CD4-positive, alpha-beta T cell (primary cell): ENCODE measurements at regions not wholly inside any gene's neighbourhood (a gene's known extent, or its start where the extent isn't known, plus 50 kb on each side); places are given as distances from the start of the nearest gene placed in this dataset.

Experiments used
- ATAC-seq: fragments of 200-7000 bp; cut with Tn5 transposase; one replicate; pipeline ENCODE4 v1.10.0; 2022; ENCODE audit warnings: mild to moderate bottlenecking; ENCODE audit not compliant: poor library complexity
- CTCF ChIA-PET: fragments of 350-600 bp; sonication (Branson Sonifier 250); formaldehyde crosslinking; loops from one replicate; lab custom pipeline; 2021; ENCODE audit warnings: antibody characterized with exemption, inconsistent platforms; lab: Charles Lee
- POLR2A ChIA-PET: fragments of 350-600 bp; sonication (Branson Sonifier 250); formaldehyde crosslinking; loops from one replicate; lab custom pipeline; 2021; ENCODE audit warnings: antibody characterized with exemption, inconsistent platforms; lab: Charles Lee
- DNase-seq, 14 experiments: peaks; one replicate each; pipeline ENCODE4 v3.0.0-alpha.2; 2013 to 2020; ENCODE audit warnings: mixed read lengths in 2 of 14
- H3K27ac ChIP-seq, 2 donors: one replicate each; pipeline versions ENCODE4 v1.5.1 to v1.7.0; 2013; ENCODE audit warnings: low read length in 2 of 2, low read depth in 1 of 2, mild to moderate bottlenecking in 1 of 2
- H3K27me3 ChIP-seq, 2 experiments: 1 replicate in 1 of 2; 2 replicates in 1 of 2; pipeline versions ENCODE4 v1.6.1 to v1.7.0; 2013; ENCODE audit warnings: low read length in 2 of 2, control low read depth in 1 of 2, mild to moderate bottlenecking in 1 of 2, moderate library complexity in 1 of 2; ENCODE audit not compliant: insufficient read depth in 2 of 2, control insufficient read depth in 1 of 2
- H3K36me3 ChIP-seq: one replicate; pipeline ENCODE4 v1.6.1; 2013; ENCODE audit warnings: low read length, control low read depth; ENCODE audit not compliant: insufficient read depth
- H3K4me1 ChIP-seq: one replicate; pipeline ENCODE4 v1.6.1; 2013; ENCODE audit warnings: low read length, control low read depth; ENCODE audit not compliant: insufficient read depth
- H3K4me3 ChIP-seq: one replicate; pipeline ENCODE4 v1.5.1; 2013; ENCODE audit warnings: mild to moderate bottlenecking, low read length, moderate library complexity
- H3K9me3 ChIP-seq, 2 experiments: 1 replicate in 1 of 2; 2 replicates in 1 of 2; pipeline versions ENCODE4 v1.6.1 to v1.7.0; 2013; ENCODE audit warnings: low read length in 2 of 2, mild to moderate bottlenecking in 2 of 2, control low read depth in 1 of 2, moderate library complexity in 1 of 2; ENCODE audit not compliant: control insufficient read depth in 1 of 2, insufficient read depth in 1 of 2
- H3K27ac Mint-ChIP-seq: one replicate; pipeline ENCODE4 v1.8.0; 2020; ENCODE audit warnings: mixed read lengths
- H3K27me3 Mint-ChIP-seq: one replicate; pipeline ENCODE4 v1.8.0; 2021; ENCODE audit warnings: mixed read lengths
- H3K36me3 Mint-ChIP-seq: one replicate; pipeline ENCODE4 v1.8.0; 2021; ENCODE audit warnings: low read depth, mixed read lengths
- H3K4me1 Mint-ChIP-seq: one replicate; pipeline ENCODE4 v1.8.0; 2021; ENCODE audit warnings: low read depth, mixed read lengths
- H3K4me3 Mint-ChIP-seq: one replicate; pipeline ENCODE4 v1.8.0; 2020; ENCODE audit warnings: mild to moderate bottlenecking, mixed read lengths
- H3K9me3 Mint-ChIP-seq: one replicate; pipeline ENCODE4 v1.8.0; 2020; ENCODE audit warnings: mixed read lengths
- CTCF ChIP-seq: fragments of 200-600 bp; IDR thresholded peaks from one replicate; pipeline ENCODE4 v1.8.0; 2022; ENCODE audit warnings: antibody characterized with exemption, mild to moderate bottlenecking
- intact Hi-C, 2 experiments: fragments of 100-400 bp; cut with DNase I in 1 of 2; cut with micrococcal nuclease in 1 of 2; formaldehyde crosslinking; loops; one replicate each; pipeline versions ENCODE4 v1.15.1 to v1.9.0; 2023 to 2025; cut with DNase I, micrococcal nuclease

GRCh38 chr4:45079616-45080015 is 353.3 kb upstream of the GNPDA2 start:
- no peaks in the 10 kb centered on the region for H3K4me1 ChIP-seq
- H3K36me3 ChIP-seq = no peaks in the 10 kb centered on the region
- peaks cover 0 to 6% of the 10 kb centered on the region in 2 experiments for H3K9me3 ChIP-seq
- H3K9me3 Mint-ChIP-seq = peaks cover 32% of the 10 kb centered on the region
- intact Hi-C loops = no loop called here
- H3K4me3 Mint-ChIP-seq = no peak overlapping the region
- no peaks in the 10 kb centered on the region for H3K27me3 Mint-ChIP-seq
- ChIA-PET POLR2A (no interaction called here), CTCF (no interaction called here)
- no peaks in the 10 kb centered on the region for H3K4me1 Mint-ChIP-seq
- no peak overlapping the region for H3K27ac ChIP-seq
- no peaks in the 10 kb centered on the region for H3K27me3 ChIP-seq
- no peak overlapping the region for H3K4me3 ChIP-seq
- no peaks in the 10 kb centered on the region for H3K36me3 Mint-ChIP-seq
- no peak for ATAC-seq
- no peak for DNase-seq
- H3K27ac Mint-ChIP-seq = no peak overlapping the region
- no peak for TF ChIP-seq CTCF

GRCh38 chr4:45078201-45078600 is 351.8 kb upstream of the GNPDA2 start:
- Histone ChIP-seq H3K27ac (no peak overlapping the region), H3K9me3 (peaks cover 0 to 6% of the 10 kb centered on the region in 2 experiments), H3K27me3 (no peaks in the 10 kb centered on the region), H3K4me1 (no peaks in the 10 kb centered on the region), H3K36me3 (no peaks in the 10 kb centered on the region), H3K4me3 (no peak overlapping the region)
- Mint-ChIP-seq H3K27me3 (no peaks in the 10 kb centered on the region), H3K4me1 (no peaks in the 10 kb centered on the region), H3K9me3 (peaks cover 26% of the 10 kb centered on the region), H3K4me3 (no peak overlapping the region), H3K27ac (no peak overlapping the region), H3K36me3 (no peaks in the 10 kb centered on the region)
- CTCF ChIA-PET = no interaction called here
- POLR2A ChIA-PET = no interaction called here
- DNase-seq (no peak), ATAC-seq (no peak)
- TF ChIP-seq CTCF = no peak
- intact Hi-C loops = no loop called here

DNA sequence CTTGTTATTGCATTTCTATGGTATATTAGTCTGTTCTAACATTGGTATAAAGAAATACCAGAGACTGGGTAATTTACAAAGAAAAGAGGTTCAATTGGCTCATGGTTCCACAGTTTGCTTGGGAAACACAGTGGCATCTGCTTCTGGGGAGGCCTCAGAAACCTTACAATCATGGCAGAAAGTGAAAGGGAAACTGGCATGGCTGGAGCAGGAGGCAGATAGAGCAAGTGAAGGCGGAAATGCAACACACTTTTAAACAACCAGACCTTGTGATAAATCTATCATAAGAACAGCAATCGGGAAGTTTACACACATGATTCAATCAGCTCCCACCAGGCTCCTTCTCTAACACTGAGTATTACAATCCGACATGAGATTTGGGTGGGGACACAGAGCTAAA is 346.6 kb upstream of the GNPDA2 start:
- Mint-ChIP-seq H3K36me3 (no peaks in the 10 kb centered on the region), H3K27ac (no peak overlapping the region), H3K9me3 (peaks cover 18% of the 10 kb centered on the region), H3K27me3 (no peaks in the 10 kb centered on the region), H3K4me1 (no peaks in the 10 kb centered on the region), H3K4me3 (no peak overlapping the region)
- Histone ChIP-seq H3K4me3 (no peak overlapping the region), H3K4me1 (no peaks in the 10 kb centered on the region), H3K27me3 (no peaks in the 10 kb centered on the region), H3K9me3 (peaks cover 3 to 4% of the 10 kb centered on the region in 2 experiments), H3K36me3 (no peaks in the 10 kb centered on the region), H3K27ac (no peak overlapping the region)
- DNase-seq (no peak), ATAC-seq (no peak)
- TF ChIP-seq CTCF = no peak
- intact Hi-C loops = no loop called here
- ChIA-PET POLR2A (no interaction called here), CTCF (no interaction called here)
